ES-I3 (cell line): ENCODE measurements at regions not wholly inside any gene's neighbourhood (a gene's known extent, or its start where the extent isn't known, plus 50 kb on each side); places are given as distances from the start of the nearest gene placed in this dataset.

Experiments
- H3K36me3 ChIP-seq: 2 replicates; pipeline ENCODE4 v1.6.1; 2013; ENCODE audit warnings: mild to moderate bottlenecking, low read length, control low read depth, moderate library complexity; ENCODE audit not compliant: insufficient read depth
- H3K4me1 ChIP-seq: 2 replicates; pipeline ENCODE4 v1.6.1; 2013; ENCODE audit warnings: mild to moderate bottlenecking, control low read depth, low read length; ENCODE audit not compliant: insufficient read depth
- H3K9ac ChIP-seq: 2 replicates; pipeline ENCODE4 v1.6.1; 2013; ENCODE audit warnings: low read depth, mild to moderate bottlenecking, low read length, moderate library complexity
- H3K9me3 ChIP-seq: 2 replicates; pipeline ENCODE4 v1.6.1; 2013; ENCODE audit warnings: mild to moderate bottlenecking, low read length, moderate library complexity; ENCODE audit not compliant: control insufficient read depth, insufficient read depth

- Histone ChIP-seq H3K36me3 (no peaks in the 10 kb centered on the region), H3K9ac (no peak overlapping the region), H3K9me3 (no peaks in the 10 kb centered on the region), H3K4me1 (peaks cover 11% of the 10 kb centered on the region; the same call in 1 of the 2 replicates)
These were observed 401.5 kb upstream of the MKI67 start for GRCh38 chr10:128527711-128528110.

GRCh38 chr10:128528167-128528566 is 401.9 kb upstream of the MKI67 start:
- Histone ChIP-seq H3K9ac (no peak overlapping the region), H3K9me3 (no peaks in the 10 kb centered on the region), H3K4me1 (peaks cover 11% of the 10 kb centered on the region; the same call in 1 of the 2 replicates), H3K36me3 (no peaks in the 10 kb centered on the region)

DNA sequence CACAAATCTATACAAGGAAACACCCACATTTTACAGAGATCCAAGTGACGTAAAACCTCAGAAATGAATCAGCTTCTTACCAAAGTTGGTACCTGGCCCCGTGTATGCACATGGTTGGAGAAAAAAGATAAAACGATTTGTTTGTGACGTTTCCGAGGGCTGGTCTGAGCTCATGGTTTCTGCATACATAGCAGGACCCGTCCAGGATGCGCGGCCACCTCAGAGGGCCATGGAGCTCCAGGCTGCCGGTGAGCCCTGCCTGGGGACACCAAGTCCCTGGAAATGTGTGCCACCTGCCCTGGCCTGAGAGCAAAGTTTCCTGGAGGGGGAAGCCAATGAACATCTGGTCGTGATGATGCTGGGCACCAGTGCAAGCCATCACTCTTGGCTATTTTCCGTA is 402.6 kb upstream of the MKI67 start:
- H3K9me3 ChIP-seq: no peaks in the 10 kb centered on the region
- H3K9ac ChIP-seq: no peak overlapping the region
- no peaks in the 10 kb centered on the region for H3K36me3 ChIP-seq
- peaks cover 11% of the 10 kb centered on the region; the same call in 1 of the 2 replicates for H3K4me1 ChIP-seq

GRCh38 chr10:128529225-128529624 is 403.0 kb upstream of the MKI67 start:
- Histone ChIP-seq H3K9me3 (no peaks in the 10 kb centered on the region), H3K9ac (no peak overlapping the region), H3K36me3 (no peaks in the 10 kb centered on the region), H3K4me1 (peaks cover 11% of the 10 kb centered on the region; the same call in 1 of the 2 replicates)

DNA sequence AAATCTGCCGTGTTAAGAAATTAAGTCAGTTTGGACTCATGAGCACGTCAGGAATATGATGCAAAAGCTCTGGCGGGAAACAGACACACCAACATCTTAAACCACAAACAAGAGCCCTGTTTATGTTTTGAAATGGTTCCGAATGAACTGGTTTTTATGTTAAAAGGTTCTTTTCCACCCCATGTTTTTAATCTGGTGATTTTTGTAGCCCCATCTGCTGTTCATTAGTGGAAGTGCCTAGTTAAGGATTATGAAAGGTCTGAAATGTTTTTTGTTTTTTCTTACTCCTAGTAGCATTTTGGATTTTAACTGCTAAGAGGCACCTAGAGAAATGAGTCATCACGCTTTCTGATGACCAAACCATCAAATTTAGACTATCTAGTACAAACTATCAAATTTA is 404.1 kb upstream of the MKI67 start:
- no peak overlapping the region for H3K9ac ChIP-seq
- no peaks in the 10 kb centered on the region for H3K9me3 ChIP-seq
- no peaks in the 10 kb centered on the region for H3K36me3 ChIP-seq
- peaks cover 11% of the 10 kb centered on the region; the same call in 1 of the 2 replicates for H3K4me1 ChIP-seq

DNA sequence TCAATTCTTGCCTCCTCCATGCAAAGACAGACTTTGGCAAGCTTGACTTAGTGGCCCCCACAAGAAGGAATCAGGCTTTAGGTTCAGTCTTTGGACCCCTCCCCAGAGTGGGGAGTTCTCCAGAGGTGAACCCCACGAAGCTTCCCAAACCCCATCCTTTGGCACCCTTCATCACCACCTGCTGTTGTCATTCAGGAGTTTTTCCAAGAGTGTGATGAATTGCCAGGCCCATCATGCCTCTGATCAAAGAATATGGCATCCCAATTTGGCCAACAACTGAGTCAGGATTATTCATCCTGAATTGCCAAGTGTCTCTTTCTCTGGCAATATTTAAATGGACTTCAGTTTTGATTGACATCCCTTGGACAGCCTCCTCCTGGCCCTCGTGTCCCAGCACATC is 404.7 kb upstream of the MKI67 start:
- no peaks in the 10 kb centered on the region for H3K36me3 ChIP-seq
- peaks cover 11% of the 10 kb centered on the region; the same call in 1 of the 2 replicates for H3K4me1 ChIP-seq
- H3K9ac ChIP-seq: no peak overlapping the region
- no peaks in the 10 kb centered on the region for H3K9me3 ChIP-seq

DNA sequence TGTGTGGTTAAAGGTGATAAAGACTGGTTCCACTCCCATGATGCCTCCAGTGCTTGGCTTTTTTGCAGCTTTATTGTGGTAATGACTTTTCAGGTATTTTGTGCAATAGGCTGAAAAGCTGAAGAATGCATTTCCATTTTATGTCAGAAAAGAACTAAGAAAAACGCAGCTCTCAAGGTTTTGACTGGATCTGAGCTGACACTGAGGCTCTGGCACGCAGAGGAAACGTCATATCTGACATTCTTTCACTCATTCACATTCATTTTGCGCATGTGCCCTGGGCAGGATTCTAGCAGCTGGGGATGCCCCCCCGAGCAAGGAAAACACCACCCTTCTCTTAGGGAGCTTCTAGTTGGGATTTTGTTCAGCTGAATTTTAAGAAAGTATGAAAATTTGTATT is 408.5 kb upstream of the MKI67 start:
- Histone ChIP-seq H3K36me3 (no peaks in the 10 kb centered on the region), H3K9me3 (no peaks in the 10 kb centered on the region), H3K9ac (no peak overlapping the region), H3K4me1 (peaks cover 14% of the 10 kb centered on the region; the same call in 1 of the 2 replicates)

DNA sequence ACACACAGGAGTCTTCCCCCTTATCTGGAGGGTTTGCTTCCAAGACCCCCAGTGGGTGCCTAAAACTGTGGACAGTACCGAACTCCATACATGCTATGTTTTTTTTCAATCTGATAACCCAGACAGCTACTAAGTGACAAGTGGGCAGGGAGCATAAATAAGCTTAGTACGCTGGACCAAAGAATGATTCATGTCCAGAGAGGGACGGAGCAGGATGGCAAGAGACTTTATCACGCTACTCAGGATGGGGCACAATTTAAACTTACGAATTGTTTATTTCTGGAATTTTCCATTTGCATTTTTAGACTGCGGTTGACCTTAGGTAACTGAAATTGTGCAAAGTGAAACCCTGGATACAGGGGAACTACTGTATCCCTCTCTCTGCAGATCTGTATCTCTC is 410.0 kb upstream of the MKI67 start:
- Histone ChIP-seq H3K4me1 (peaks cover 14% of the 10 kb centered on the region; the same call in 1 of the 2 replicates), H3K9ac (no peak overlapping the region), H3K36me3 (no peaks in the 10 kb centered on the region), H3K9me3 (no peaks in the 10 kb centered on the region)

- Histone ChIP-seq H3K4me1 (peaks cover 28% of the 10 kb centered on the region), H3K36me3 (no peaks in the 10 kb centered on the region), H3K9ac (no peak overlapping the region), H3K9me3 (no peaks in the 10 kb centered on the region)
These were observed 411.7 kb upstream of the MKI67 start for GRCh38 chr10:128537834-128538330.

GRCh38 chr10:128538671-128539070 is 412.4 kb upstream of the MKI67 start:
- H3K4me1 ChIP-seq: peaks cover 36% of the 10 kb centered on the region
- H3K36me3 ChIP-seq: no peaks in the 10 kb centered on the region
- H3K9me3 ChIP-seq: no peaks in the 10 kb centered on the region
- H3K9ac ChIP-seq: no peak overlapping the region

GRCh38 chr10:128539510-128540127 is 413.4 kb upstream of the MKI67 start:
- Histone ChIP-seq H3K9me3 (no peaks in the 10 kb centered on the region), H3K9ac (no peak overlapping the region), H3K4me1 (peaks cover 45% of the 10 kb centered on the region), H3K36me3 (no peaks in the 10 kb centered on the region; the same call in 1 of the 2 replicates)

DNA sequence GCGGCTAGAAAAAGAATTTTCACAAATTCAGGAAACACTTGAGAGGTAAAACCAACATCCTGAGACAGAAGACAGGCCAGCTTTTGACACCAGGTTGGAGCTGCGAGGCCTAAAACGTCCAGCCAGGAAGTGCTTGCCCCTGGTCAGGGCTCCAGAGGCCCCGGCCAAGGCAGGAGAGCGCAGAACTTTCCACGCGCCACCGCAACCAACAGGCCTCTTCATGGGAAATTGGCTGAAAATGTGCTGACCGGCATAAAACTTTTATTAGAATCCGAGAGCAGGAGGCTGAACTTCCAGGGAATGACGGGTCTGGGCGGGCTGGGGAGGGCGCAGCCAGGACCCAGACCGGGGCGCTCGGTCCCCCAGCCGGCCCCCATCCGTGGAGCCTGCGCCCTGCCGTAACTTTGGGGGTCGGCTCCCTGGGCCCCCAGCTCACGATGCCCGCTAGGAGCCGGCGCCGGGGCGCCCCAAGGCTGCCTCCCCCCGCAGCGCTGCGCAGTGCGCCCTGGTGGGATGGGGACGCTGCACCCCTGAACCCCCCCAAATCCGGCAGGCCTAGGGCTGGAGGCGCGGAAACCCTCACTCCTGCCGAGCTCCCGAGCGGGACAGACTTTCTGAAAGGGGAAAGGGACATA is 414.0 kb upstream of the MKI67 start:
- no peaks in the 10 kb centered on the region; the same call in 1 of the 2 replicates for H3K36me3 ChIP-seq
- peak overlapping the region; percentile 52 for H3K9ac ChIP-seq
- peaks cover 51% of the 10 kb centered on the region for H3K4me1 ChIP-seq
- H3K9me3 ChIP-seq: no peaks in the 10 kb centered on the region

DNA sequence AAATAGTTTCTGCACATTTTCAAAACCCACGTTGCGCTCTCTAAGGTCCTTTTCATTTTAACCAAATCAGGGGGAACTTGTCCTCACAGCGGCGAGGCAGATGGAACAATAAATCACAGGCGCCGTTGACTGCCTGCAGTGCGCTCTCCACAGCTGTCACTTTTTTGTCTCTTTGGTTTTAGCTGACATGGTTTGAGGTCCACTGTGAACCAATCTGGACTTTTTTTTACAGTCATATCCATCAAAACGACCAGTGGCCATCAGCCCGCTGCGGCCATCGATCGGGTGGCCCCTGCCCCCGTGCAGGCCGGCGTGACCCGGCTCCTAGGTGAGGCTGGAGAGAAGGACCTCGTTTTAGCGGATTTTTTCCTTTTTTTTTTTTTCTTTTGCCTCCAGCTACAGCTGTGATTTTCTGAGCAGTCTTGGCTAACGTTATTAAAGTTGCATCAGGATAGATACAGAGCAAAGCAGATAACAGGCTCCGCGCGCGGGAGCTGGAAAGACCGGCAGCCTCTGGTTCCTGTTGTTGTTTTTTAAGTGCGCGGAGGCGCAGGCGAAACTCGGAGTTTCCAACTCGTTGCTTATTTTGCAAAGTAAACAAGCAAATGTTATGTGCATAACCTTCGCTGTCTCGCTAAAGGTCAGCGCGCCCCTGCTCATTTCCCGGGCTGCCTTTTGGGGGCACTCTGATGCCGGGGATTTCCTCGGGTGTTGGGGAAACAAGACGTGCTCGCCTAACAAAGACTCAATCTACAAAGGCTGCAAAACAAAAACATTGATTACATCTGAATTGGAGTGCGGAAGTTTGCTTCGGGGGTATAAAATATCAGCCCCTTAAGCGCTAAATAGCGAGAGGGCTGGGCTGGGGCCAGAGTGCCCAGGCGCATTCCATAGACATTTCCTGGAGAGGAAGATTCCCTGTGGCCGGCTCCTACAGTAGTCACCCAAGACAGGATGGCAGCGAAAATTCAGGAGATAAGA is 414.8 kb upstream of the MKI67 start:
- Histone ChIP-seq H3K9ac (peak overlapping the region; percentile 52), H3K4me1 (peaks cover 51% of the 10 kb centered on the region), H3K36me3 (no peaks in the 10 kb centered on the region; the same call in 1 of the 2 replicates), H3K9me3 (no peaks in the 10 kb centered on the region)

GRCh38 chr10:128541926-128542475 is 415.8 kb upstream of the MKI67 start:
- Histone ChIP-seq H3K9ac (no peak overlapping the region), H3K4me1 (peaks cover 51% of the 10 kb centered on the region)

More at GRCh38 chr10:128541926-128542475, 415.8 kb upstream of the MKI67 start:
- H3K36me3 ChIP-seq: no peaks in the 10 kb centered on the region; the same call in 1 of the 2 replicates
- H3K9me3 ChIP-seq: no peaks in the 10 kb centered on the region
